ENCODE measurements at regions not wholly inside any gene's neighbourhood (a gene's known extent, or its start where the extent isn't known, plus 50 kb on each side); places are given as distances from the start of the nearest gene placed in this dataset.

DNA sequence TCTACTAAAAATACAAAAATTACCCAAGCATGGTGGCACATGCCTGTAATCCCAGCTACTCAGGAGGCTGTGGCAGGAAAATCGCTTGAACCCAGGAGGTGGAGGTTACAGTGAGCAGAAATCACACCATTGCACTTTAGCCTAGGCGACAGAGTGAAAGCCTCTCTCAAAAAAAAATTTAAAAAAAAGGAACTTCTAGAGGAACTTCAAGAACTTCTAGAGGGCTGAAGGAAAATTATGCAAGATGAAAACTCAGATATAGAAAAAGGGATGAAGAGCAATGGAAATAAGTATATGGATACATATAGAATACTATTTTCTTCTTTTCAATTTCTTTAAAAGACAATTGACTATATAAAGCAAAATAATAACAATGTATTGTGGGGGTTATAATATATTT lies 51.2 kb upstream of the PRR5 start:
- Histone ChIP-seq H4K20me1 (ENCODE audit: insufficient read depth) (no peaks in the 10 kb centered on the region), H2AFZ (ENCODE audit: low read depth) (no peak overlapping the region), H3K4me3 (ENCODE audit: low read depth in 2 of 2, low read length in 1 of 2) (no peak overlapping the region), H3K27me3 (ENCODE audit: insufficient read depth) (no peaks in the 10 kb centered on the region), H3K36me3 (replicated peaks in 1 of 2; ENCODE audit: control insufficient read depth in 1 of 2, insufficient read depth in 2 of 2, low read length in 1 of 2) (no peaks in the 10 kb centered on the region), H3K4me2 (no peak overlapping the region), H3K27ac (ENCODE audit: low read depth in 2 of 2, low read length in 1 of 2) (no peak overlapping the region), H3K9ac (no peak overlapping the region), H3K9me2 (no peaks in the 10 kb centered on the region), H3K4me1 (ENCODE audit: control insufficient read depth in 1 of 2, insufficient read depth in 2 of 2, low read depth in 1 of 2, low read length in 1 of 2) (peaks cover 0 to 3% of the 10 kb centered on the region in 2 experiments; a peak in 1 of 4 replicates), H3K9me3 (no peaks in the 10 kb centered on the region), H3K79me2 (ENCODE audit: insufficient read depth) (no peaks in the 10 kb centered on the region), H3F3A (replicated peaks; ENCODE audit: insufficient read depth) (no peaks in the 10 kb centered on the region)
- ChIA-PET CTCF (interaction anchor here (2.4 kb wide), 1 partner anchor 657 kb away, joined by 6 read pairs; no protein-coding TSS in a partner anchor), POLR2A (no interaction called here)
- DNase-seq: no peak
- 49% methylated on average over 2 of the region's 2 CpGs for WGBS (ENCODE audit: low lambda C conversion rate)
- TF ChIP-seq RCOR1 (IDR thresholded peaks at IDR 0.05; ENCODE audit: low read length) (no peak), NRF1 (IDR thresholded peaks at IDR 0.05; ENCODE audit: low read depth, low read length) (no peak), NFIC (IDR thresholded peaks at IDR 0.05; ENCODE audit: borderline replicate concordance) (no peak), MXI1 (IDR thresholded peaks at IDR 0.05; ENCODE audit: low read depth, low read length) (no peak), YY1 (IDR thresholded peaks at IDR 0.05; ENCODE audit: low read depth) (no peak), FOXM1 (IDR thresholded peaks at IDR 0.05; ENCODE audit: low read depth) (no peak), POLR2AphosphoS5 (IDR thresholded peaks at IDR 0.05; ENCODE audit: low read depth, low read length) (no peak)
- TF ChIP-seq, protein P1, sequence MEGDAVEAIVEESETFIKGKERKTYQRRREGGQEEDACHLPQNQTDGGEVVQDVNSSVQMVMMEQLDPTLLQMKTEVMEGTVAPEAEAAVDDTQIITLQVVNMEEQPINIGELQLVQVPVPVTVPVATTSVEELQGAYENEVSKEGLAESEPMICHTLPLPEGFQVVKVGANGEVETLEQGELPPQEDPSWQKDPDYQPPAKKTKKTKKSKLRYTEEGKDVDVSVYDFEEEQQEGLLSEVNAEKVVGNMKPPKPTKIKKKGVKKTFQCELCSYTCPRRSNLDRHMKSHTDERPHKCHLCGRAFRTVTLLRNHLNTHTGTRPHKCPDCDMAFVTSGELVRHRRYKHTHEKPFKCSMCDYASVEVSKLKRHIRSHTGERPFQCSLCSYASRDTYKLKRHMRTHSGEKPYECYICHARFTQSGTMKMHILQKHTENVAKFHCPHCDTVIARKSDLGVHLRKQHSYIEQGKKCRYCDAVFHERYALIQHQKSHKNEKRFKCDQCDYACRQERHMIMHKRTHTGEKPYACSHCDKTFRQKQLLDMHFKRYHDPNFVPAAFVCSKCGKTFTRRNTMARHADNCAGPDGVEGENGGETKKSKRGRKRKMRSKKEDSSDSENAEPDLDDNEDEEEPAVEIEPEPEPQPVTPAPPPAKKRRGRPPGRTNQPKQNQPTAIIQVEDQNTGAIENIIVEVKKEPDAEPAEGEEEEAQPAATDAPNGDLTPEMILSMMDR (IDR thresholded peaks at IDR 0.05): no peak

DNA sequence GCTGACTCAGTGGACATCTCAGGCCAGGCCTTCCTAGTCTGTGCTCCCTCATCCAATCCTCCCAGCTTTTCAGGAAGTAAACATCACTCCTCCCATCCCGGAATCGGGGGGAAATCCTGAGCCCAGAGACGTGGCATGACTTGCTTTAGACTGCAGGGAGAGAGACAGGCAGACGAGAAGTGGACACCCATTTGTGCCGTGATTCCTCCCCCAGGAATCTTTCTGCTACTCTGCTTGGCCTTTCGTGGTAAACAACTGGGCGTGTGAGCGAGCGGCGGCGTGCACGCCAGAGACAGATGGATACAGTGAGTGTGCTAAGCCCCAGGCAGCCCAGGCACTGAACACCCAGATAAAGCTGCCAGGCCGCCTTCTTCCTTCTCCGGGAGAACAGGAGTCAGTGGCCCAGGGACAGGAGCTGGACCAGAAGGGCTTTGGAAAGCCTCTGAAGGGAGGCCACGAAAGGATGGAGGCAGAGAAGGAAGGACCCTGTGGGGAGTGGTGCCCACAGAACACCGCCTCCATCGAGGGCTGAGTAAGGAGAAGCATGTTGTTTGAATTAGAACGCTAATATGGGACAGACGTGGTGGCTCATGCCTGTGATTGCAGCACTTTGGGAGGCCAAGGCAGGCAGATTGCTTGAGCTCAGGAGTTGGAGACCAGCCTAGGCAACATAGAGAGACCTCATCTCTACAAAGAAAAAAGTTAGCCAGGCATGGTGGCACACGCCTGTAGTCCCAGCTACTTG lies 53.0 kb upstream of the PRR5 start:
- ChIA-PET CTCF (interaction anchor here (1.7 to 2.4 kb wide), 2 partner anchors 20 to 656 kb away, joined by 4 to 6 read pairs; no protein-coding TSS in a partner anchor), POLR2A (no interaction called here)
- DNase-seq: peak; percentile 19
- no peaks in the 10 kb centered on the region for H4K20me1 ChIP-seq (ENCODE audit: insufficient read depth)
- no peaks in the 10 kb centered on the region for H3K79me2 ChIP-seq (ENCODE audit: insufficient read depth)
- H3K9me3 ChIP-seq: no peaks in the 10 kb centered on the region
- H3K4me1 ChIP-seq (ENCODE audit: control insufficient read depth in 1 of 2, insufficient read depth in 2 of 2, low read depth in 1 of 2, low read length in 1 of 2): peaks cover 0 to 3% of the 10 kb centered on the region in 2 experiments; a peak in 1 of 4 replicates
- no peaks in the 10 kb centered on the region for H3F3A ChIP-seq (replicated peaks; ENCODE audit: insufficient read depth)
- no peaks in the 10 kb centered on the region for H3K27me3 ChIP-seq (ENCODE audit: insufficient read depth)
- H3K4me2 ChIP-seq: no peak overlapping the region
- H3K36me3 ChIP-seq (replicated peaks in 1 of 2; ENCODE audit: control insufficient read depth in 1 of 2, insufficient read depth in 2 of 2, low read length in 1 of 2): no peaks in the 10 kb centered on the region
- no peaks in the 10 kb centered on the region for H3K9me2 ChIP-seq
- H2AFZ ChIP-seq (ENCODE audit: low read depth): no peak overlapping the region
- H3K4me3 ChIP-seq (ENCODE audit: low read depth in 2 of 2, low read length in 1 of 2): no peak overlapping the region
- 69% methylated on average over 19 of the region's 20 CpGs for WGBS (ENCODE audit: low lambda C conversion rate)
- no peak overlapping the region for H3K27ac ChIP-seq (ENCODE audit: low read depth in 2 of 2, low read length in 1 of 2)
- no peak overlapping the region for H3K9ac ChIP-seq
- TF ChIP-seq, protein P2, sequence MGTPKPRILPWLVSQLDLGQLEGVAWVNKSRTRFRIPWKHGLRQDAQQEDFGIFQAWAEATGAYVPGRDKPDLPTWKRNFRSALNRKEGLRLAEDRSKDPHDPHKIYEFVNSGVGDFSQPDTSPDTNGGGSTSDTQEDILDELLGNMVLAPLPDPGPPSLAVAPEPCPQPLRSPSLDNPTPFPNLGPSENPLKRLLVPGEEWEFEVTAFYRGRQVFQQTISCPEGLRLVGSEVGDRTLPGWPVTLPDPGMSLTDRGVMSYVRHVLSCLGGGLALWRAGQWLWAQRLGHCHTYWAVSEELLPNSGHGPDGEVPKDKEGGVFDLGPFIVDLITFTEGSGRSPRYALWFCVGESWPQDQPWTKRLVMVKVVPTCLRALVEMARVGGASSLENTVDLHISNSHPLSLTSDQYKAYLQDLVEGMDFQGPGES (IDR thresholded peaks at IDR 0.05; ENCODE audit: low read depth, low read length): no peak
- TF ChIP-seq GATA2 (CRISPR knock-in tag; IDR thresholded peaks at IDR 0.05): no peak
- no peak for TF ChIP-seq EP300 (IDR thresholded peaks at IDR 0.05; ENCODE audit: borderline replicate concordance in 1 of 2, low read depth in 1 of 2, low read length in 1 of 2)
- no peak for TF ChIP-seq CHD2 (IDR thresholded peaks at IDR 0.05; ENCODE audit: low read length, partially characterized antibody)
- no peak for TF ChIP-seq TCF12 (IDR thresholded peaks at IDR 0.05)
- TF ChIP-seq SMC3 (IDR thresholded peaks at IDR 0.05; ENCODE audit: low read depth, low read length): no peak
- TF ChIP-seq JUND (IDR thresholded peaks at IDR 0.05): no peak
- no peak for TF ChIP-seq EZH2phosphoT487 (IDR thresholded peaks at IDR 0.05; ENCODE audit: borderline replicate concordance, low read depth)
- no peak for TF ChIP-seq FOXM1 (IDR thresholded peaks at IDR 0.05; ENCODE audit: low read depth)
- TF ChIP-seq, protein P3, sequence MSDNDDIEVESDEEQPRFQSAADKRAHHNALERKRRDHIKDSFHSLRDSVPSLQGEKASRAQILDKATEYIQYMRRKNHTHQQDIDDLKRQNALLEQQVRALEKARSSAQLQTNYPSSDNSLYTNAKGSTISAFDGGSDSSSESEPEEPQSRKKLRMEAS (IDR thresholded peaks at IDR 0.05; ENCODE audit: low read depth): no peak
- TF ChIP-seq YY1 (IDR thresholded peaks at IDR 0.05; ENCODE audit: low read depth): no peak
- TF ChIP-seq, protein P4, sequence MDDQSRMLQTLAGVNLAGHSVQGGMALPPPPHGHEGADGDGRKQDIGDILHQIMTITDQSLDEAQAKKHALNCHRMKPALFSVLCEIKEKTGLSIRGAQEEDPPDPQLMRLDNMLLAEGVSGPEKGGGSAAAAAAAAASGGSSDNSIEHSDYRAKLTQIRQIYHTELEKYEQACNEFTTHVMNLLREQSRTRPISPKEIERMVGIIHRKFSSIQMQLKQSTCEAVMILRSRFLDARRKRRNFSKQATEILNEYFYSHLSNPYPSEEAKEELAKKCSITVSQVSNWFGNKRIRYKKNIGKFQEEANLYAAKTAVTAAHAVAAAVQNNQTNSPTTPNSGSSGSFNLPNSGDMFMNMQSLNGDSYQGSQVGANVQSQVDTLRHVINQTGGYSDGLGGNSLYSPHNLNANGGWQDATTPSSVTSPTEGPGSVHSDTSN (IDR thresholded peaks at IDR 0.05): no peak
- no peak for TF ChIP-seq NFIC (IDR thresholded peaks at IDR 0.05; ENCODE audit: borderline replicate concordance)
- TF ChIP-seq RXRA (IDR thresholded peaks at IDR 0.05; ENCODE audit: borderline replicate concordance, low read depth): no peak
- no peak for TF ChIP-seq SIN3A (IDR thresholded peaks at IDR 0.05; ENCODE audit: borderline replicate concordance, low read depth, low read length)
- TF ChIP-seq FOXJ3 (CRISPR knock-in tag; IDR thresholded peaks at IDR 0.05): no peak
- TF ChIP-seq ELF1 (IDR thresholded peaks at IDR 0.05): no peak
- TF ChIP-seq MEF2A (IDR thresholded peaks at IDR 0.05; ENCODE audit: borderline replicate concordance, low read depth): no peak
